ENCODE measurements at regions not wholly inside any gene's neighbourhood (a gene's known extent, or its start where the extent isn't known, plus 50 kb on each side); places are given as distances from the start of the nearest gene placed in this dataset.

DNA sequence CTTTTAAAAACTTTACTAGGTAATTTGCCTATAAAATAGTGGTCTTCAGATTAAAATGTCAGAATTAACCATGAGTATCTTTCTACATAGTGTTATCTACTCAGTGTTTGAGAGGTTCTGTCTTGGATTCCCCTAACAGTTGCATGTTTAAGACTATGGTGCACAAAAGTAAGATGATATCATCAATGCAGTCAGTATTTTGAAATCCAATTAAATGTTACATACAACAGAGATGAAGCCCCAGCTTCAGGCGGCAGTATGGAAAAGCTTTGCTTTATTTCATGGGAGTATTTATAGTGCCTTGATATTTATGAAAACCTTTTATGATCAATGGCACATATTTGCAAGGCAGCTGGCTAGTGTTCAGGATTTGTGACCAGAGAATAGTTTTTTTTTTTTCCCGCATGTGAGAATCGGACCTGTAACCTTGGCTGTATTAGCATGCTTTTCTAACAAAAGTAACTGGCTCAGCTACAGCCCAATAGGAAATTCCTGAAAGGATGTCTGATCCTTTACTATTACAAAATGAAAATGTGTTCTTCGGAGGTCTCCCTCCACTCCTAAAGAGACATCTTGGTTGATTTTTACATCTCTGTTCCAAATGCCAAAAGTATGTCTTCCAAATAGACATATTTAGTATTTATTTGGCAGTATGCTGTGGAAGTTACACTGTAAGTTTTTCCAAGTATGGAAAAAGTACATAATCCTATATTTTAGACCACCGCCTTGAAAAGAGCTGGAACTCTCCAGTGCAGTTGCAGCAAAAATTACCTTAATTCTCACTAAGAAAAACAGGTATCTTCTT lies 319.3 kb upstream of the UBE2E3 start:
- DNase-seq (ENCODE audit: low spot score) = no peak

DNA sequence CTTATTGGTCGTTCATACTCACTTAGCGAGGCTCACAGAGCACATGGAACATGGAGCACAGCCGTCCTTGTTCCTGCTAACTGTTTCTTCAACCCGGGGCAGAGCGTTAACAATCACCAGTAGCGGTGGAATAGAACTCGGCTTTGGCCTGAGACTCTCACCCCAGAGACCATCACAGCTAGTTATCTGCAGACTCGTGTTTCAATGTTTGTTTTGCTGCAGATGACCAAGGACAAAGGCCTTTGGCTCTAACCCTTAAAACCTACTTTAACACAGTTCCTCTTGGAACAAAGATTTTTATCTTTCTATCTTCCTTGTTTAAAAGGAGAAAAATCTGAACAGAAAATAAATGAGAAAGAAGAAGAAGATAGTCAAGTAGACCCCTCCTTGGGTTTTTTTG lies 320.2 kb upstream of the UBE2E3 start:
- no peak for DNase-seq (ENCODE audit: low spot score)

DNA sequence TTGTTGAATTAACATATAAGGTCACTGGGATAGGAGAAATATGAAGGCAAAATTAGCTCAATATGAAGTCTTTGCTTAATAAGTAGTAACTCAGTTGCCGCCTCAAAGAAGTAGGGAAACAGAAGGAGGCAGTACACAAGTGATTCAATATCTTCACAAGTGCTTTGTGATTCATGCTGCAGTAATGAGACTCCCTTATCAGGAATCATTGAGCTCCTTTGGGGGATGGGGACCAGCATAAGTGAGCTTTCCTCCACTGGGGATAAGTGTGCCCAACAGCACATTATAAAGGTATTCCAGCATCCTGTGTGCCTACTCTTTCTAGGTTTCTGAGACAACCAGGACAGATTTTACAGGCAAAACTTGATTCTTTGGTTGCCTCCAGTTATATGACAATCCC lies 323.4 kb upstream of the UBE2E3 start:
- DNase-seq (ENCODE audit: low spot score) = no peak

DNA sequence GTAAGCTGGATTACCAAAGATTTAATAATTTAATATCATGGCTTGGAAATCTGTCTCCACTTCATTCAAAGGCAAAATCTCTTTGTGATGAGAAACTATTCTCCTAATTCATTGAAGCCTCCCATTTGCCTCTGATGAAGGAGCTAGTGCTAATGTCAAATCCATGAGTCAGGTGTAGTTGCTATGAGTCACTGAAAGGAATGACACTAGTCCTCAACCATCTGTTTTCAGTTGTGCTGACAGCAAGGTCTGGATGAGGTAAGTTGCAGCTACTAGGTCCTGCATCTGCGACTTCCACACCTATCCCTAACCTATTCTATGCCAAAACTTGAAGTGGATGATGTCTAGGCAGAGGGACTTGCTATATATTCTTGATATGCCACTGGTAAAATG lies 324.0 kb upstream of the UBE2E3 start:
- no peak for DNase-seq (ENCODE audit: low spot score)

DNA sequence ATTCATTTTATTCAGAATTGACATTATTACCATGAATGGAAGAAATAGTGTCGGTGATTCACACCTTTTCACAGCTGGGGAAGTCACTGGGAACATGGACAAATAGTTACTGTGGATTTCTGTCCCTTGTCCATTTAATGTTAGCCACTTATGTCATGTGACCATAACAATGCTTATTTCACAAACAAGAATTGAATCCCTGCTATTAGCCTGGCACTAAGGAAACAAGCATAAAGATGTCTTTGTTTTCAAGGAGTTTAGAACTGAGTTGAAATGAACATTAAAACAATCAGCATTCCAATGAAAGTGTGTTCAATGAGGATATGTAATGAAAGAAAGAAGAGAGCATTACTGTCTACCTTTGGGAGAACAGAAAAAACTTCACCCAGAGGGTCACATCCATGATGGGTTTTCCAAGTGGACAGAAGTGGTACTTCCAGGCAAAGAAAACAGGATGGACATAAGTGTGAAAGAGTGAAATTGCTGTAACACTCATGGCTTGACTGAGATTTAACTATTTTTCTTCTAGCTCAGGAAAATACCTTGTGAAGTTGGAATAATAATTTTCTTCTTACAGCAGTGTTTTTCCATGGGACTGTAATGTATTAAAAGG lies 324.5 kb upstream of the UBE2E3 start:
- no peak for DNase-seq (ENCODE audit: low spot score)

DNA sequence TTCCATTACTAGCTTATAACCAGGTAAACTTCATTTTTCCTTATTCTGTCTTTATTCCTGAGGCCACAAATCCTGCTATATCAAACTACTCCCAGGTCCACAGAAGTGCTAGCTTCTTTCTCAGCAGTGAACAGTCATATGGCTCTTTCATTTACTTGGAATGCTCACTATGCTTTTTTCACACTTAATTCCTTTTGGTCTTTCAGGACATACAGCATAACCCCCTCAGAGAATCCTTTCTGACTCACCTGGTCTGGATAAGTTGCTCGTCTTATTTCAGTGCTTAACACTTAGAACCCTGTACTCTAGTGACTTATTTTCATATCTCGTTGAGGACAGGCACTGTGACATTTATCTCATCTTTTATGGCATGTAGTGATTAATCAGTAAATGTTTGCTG lies 325.0 kb upstream of the UBE2E3 start:
- DNase-seq (ENCODE audit: low spot score) = no peak

DNA sequence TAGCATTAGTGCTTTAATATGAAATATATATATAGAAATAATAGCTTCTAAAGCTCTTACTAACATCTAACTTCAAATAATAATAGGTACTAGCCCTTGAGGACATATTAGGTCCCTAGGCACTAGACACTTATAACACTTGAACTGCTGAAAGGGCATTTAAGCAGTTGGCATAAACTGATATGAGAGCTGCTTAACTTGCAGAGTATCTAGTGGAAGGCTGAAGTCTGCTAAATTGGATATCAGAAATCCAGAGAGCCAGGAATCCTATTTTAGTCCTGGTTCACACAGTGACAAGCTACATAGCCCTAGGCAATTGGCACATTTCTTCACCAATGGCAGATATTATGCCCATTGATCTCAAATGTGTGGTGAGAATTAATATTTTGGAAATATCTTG lies 326.9 kb upstream of the UBE2E3 start:
- DNase-seq (ENCODE audit: low spot score) = no peak

DNA sequence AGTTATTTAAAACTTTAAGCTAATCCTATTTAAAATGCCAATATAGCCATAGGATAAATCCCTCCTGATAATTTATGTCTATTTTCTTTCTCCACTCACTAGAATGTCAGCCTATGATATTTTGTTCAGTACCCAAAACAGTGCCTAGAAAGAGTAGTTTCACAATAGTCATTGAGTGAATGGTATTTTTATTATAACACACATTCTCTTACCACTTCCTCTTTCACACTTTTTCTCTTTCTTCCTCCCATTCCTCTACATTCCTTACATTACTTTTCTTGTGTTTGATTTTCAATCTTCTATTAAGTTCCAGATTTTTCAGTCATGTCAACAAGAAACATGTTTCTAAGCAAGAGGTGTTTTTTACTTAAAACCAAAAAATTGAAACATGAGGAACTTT lies 327.6 kb upstream of the UBE2E3 start:
- DNase-seq (ENCODE audit: low spot score) = no peak

DNA sequence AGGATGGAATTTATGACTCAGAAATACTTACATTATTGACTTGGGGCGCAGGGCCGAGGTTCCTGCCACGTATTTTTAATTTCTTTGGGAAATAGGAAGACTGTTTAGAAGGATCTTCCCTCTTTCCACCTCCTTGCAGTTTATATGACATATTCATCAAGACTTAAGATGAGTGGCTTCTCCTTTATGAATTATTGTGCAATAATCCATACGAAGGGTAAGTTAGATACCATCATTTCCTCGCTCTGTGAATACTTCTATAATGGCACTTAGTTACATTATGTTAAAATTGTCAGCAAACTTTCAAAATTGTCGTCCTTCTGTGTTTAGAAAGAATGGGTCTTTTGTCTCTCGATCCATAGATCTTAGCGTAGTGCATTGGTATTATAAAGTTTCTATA lies 328.8 kb upstream of the UBE2E3 start:
- no peak for DNase-seq (ENCODE audit: low spot score)

DNA sequence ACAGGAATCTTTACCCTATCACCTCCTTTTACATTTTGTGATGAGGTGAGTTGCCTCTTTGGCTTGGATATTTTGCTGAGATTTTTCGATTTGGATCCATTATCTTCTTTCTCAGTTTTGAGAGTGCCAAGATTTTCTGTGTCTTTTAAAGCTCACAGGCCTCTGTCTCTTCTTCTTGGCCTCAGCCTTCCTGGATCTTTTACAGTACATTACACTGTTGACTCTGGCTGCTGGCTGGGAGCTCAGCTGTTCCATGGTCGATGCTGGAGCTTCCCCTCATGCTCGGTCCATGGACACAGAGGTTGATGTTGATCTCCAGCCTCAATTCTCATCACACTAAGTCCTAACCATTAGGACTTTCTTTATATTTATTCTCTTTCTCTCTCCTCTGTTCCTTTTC lies 332.8 kb upstream of the UBE2E3 start:
- DNase-seq (ENCODE audit: low spot score) = no peak

DNA sequence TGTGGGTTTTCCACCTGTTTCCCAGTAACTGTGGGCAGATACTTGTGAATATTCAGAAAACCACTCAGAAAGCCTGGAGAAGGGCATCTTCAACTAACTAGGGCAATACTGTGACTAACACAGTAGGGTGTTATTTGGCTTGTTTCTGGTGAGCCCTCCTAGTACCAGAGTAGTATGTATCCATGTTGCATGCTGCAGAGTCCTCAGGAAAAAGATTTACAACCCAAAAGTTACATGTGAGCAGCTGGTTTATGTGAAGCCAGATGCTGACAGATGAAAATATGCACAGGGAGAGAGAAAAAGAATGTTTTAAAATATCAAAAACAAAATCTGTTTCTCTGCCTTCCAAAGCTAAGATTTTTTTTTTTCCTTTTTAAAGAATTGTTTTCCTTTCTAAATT lies 333.2 kb upstream of the UBE2E3 start:
- no peak for DNase-seq (ENCODE audit: low spot score)

DNA sequence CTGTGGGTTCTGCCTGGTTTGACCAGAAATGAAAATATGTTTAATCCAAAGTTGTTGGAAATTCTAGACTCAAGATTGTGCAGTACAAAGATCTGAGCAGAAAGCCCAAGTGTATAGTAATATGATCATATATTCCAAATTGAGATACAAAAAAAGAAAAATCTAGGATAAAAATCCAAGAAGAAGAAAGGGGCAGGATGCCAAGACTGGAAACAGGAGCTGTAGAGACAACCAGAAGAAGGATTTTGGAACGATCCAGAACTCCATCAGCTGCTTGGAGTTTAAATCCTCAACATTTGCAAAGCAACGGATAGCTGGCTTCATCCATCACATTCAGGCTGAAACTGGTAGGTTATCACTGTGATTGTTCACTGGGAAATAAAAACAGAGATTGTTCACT lies 333.6 kb upstream of the UBE2E3 start:
- DNase-seq (ENCODE audit: low spot score) = no peak

DNA sequence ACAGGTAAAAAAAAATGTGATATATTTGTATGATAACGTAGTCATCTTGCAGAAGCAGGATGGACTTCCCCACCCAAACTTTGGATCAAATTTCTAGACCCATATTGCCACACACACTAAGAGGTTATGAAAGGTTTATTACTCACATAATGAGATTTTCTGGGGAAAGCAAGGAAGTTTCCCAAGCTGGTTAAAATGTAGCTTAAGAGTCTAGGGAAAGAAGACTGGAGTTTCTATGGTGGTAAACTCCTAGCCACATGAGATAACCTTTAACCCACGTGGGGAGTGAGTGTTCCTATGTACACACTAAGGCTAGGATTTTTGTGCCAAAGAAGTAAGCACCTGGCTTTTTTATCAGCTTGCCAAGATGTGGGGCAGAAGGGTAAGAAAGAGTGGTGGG lies 335.7 kb upstream of the UBE2E3 start:
- DNase-seq (ENCODE audit: low spot score) = no peak

DNA sequence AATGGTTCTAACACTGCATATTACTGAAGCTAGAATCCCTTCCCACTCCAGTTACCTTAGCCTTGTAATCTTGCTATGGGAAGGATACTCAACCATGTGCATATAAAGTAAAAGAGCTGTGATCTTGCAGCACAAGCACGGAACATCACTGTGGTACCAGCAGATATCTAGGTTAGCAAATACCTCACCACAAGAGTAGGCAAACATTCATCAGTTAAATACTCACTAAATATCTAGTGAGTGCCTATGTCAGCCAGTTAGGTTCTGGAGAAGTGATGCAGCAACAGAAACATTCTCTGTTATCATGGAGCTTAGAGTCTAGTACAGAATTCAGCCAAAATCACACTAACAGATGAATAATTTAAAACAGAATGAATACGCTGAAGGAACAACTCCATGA lies 349.6 kb upstream of the UBE2E3 start:
- DNase-seq (ENCODE audit: low spot score) = no peak

DNA sequence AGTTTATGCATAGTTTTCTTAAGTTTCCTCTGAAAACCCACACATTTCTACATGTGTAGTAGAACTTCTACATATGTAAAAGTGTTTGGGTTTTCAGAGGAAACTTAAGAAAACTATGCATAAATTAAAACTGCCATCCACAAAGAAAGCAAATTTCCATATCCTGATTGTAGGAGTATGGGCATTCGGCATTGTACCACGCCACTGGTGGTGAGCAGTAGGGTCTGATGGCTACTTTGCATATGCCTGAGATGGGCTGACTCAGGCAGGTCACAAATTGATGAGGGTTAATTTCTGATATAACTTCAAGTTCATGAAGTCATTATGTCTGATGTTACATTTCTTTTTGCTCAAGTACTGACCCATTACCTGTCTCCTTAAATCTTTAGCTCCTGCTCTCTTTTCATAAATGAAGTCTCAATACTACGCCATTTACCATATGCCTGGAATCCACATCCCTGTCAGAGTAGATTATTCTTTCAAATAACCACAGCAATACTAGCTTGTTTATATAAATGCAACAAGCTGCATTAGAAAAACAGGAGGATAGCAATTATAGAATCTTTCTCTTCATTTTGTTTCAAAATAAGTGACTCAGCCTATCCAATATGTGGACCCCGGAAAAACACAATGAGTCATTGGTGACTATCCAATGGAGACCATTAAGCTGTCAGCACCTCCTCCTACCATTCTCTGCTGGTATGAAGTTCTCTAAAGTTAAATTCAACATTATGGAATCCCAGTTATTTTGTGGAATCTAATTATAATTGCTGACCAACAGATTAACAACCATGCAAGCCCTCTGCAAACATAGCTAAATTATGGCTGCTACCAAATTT lies 355.2 kb upstream of the UBE2E3 start:
- DNase-seq (ENCODE audit: low spot score) = peak; percentile 40

DNA sequence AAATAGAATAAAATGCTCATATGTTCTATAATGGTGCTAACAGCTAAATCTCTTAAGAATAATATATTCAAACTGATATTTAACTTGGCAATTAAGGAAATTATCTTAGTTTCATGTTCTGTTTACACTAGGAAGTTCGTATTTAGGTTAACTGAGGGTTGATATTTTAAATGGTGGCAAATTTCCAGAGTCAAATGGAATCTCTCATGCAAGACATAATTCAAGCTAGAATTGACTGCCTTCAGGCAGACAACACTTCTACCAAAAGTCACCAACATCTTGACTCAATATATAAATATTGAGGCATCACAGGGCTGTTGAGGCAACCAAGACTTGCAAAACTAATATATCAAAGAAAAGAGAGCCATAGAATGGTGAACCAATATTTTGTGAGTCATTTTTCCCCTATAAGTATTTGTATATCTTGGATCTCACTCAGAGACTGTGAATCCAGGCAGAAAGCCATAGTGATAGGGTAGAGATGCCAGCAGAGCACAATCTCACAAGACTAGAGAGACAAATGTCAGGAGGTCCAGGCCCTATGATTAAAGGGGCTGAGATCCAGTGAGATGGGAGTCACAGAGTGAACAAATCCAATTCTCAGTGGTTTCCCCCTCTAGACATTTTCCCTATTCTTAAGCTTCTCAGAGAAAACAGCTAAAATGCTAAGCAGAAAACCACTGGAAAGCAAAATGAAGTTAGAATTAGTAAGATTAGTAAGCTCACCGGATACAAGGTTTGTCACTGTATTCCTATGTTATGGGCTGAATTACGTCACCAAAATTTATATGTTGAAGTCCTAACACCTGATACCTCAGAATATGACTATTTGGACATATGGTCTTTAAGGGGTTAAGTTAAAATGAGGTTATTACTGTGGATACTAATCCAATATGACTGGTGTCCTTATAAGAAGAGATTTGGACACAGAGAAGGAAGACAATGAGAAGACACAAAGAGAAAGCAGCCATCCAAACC lies 358.2 kb upstream of the UBE2E3 start:
- DNase-seq (ENCODE audit: low spot score) = no peak

DNA sequence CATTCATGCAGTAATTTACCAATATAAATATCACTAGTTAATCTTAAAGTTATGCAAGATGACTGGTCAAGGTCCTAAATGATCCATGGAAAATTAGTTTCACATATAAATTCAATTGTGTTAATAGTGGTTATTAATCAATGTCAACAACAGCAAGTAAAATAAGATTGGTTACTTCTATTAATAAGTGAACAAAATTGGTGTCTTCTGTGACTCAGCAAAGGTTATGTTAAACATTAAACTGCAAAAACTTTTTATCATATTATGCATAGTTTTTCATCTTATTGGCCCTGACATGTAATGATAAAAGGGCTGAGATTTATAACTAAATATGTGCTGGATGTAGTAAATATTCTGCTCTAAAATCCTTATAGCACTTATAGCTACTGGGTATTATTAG lies 359.0 kb upstream of the UBE2E3 start:
- DNase-seq (ENCODE audit: low spot score) = no peak

DNA sequence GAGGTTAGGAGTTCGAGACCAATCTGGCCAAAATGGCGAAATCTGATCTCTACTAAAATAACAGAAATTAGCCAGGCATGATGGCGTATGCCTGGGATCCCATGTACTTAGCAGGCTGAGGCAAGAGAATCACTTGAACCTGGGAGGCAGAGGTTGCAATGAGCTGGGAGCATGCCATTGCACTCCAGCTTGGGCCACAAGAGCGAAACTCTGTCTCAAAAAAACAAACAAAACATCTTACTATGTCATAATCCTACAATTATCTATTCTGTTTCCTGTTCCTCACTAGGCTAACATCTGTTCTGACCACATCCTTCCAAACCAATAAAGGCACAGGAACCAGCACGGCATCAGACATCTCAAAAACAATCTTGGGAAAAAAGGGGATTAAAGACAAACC lies 361.8 kb upstream of the UBE2E3 start:
- no peak for DNase-seq (ENCODE audit: low spot score)

DNA sequence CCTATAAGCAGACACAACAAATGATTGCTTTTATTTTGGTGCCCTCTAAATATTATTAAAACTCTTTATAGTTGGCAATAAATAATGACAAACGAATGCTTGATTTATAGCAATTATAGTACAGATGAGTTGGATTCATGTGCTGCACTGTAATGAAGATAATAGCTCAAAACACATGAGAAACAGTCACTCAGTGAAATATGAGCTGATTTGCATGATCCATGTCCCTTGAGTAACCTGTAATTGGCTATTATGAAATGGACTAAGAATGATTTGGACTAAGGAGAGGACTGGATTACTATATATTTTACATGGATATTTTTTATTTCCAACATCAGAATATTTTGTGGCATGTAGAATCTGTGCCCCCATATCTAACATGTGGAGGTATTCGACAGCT lies 365.6 kb upstream of the UBE2E3 start:
- no peak for DNase-seq (ENCODE audit: low spot score)

DNA sequence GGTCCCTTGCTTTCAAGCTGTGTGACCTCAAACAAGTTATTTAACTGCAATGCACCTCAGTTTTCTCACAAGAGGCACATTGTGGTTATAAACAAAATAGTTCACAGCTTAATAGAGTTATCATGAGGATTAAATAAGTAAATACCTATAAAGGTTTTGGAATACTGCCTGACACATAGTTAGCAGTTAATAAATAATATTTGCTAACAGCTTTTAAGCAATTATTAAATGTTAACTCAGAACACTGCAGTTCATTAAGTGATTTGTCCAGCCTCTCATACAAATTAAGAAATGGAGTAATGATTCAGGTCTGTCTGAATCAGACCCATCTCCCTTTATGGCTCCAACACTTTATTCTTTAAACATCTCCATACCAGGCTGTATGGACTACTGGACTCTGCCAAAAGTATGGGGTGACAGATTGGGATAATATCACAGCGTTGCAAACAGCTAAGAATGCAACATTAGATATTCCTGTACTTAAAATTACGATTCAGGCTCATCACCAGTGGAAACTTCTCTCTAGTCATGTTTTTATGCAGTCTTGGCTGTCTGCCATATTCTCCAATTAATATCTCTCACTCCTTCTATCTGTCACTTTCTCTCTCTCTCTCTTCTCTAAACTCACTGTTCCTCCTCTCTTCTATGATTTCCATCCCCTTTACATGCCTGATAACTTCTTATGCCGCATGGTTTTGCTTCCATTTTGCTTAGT lies 370.6 kb upstream of the UBE2E3 start:
- DNase-seq (ENCODE audit: low spot score) = no peak

DNA sequence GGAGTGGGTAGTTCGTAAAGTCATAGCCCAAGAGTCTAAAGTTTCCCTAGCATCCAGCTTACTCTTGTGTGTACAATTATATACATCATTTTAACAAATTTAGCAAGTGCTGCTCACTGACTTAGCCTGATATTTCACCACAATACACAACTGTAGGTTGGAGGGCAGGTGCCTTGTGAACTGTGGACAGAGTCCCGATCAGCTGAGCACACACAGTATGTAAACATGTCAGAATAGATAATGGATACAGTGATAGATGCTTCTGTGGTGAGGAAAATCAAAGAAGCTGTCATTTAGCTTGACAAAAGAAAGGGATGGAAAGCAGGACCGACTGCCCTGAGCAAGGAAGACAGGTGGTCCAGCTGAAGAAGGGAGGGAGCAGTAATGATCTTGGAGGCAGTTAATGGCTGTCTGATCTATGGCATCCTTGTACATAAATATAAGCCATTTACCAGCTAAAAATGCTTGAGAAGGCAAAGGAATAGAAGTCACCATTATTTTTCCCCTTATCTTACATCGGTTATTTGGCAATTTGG lies 372.8 kb upstream of the UBE2E3 start:
- DNase-seq (ENCODE audit: low spot score) = no peak
